ENCODE measurements at regions not wholly inside any gene's neighbourhood (a gene's known extent, or its start where the extent isn't known, plus 50 kb on each side); places are given as distances from the start of the nearest gene placed in this dataset.

DNA sequence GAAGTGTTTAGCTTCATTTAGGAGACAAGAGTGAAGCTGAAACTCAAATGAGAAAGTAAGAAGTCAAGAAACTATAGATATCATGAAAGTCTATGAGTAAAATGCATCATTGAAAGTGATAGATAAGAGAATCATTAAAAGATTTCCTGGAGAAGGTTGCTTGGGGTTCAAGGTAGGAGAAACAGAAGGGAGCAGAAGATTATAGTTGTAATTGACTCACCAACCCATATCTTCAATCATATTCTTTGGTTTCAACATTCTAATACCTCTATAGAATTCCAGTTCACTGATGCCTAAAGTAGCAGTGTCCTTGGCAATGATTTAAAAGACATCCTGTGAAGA is 365.7 kb upstream of the RIOK2 start:
- Histone ChIP-seq H3F3A (ENCODE audit: insufficient read depth, low read length, poor library complexity, severe bottlenecking) (peaks cover 5% of the 10 kb centered on the region), H3K9ac (ENCODE audit: low read length) (no peak overlapping the region), H3K79me2 (replicated peaks; ENCODE audit: insufficient read depth, low read length) (no peaks in the 10 kb centered on the region), H3K9me3 (ENCODE audit: low read length) (no peaks in the 10 kb centered on the region), H3K9me2 (ENCODE audit: insufficient read depth, low read length) (no peaks in the 10 kb centered on the region), H2AFZ (ENCODE audit: low read depth, low read length) (no peak overlapping the region), H3K36me3 (ENCODE audit: insufficient read depth, low read length) (no peaks in the 10 kb centered on the region), H3K4me2 (ENCODE audit: low read length) (no peak overlapping the region), H4K20me1 (ENCODE audit: insufficient read depth) (no peaks in the 10 kb centered on the region), H3K27ac (ENCODE audit: low read length) (no peak overlapping the region), H3K27me3 (ENCODE audit: insufficient read depth, low read depth, low read length) (no peaks in the 10 kb centered on the region), H3K4me3 (ENCODE audit: low read length) (no peak overlapping the region)
- TF ChIP-seq EP300 (conservative IDR thresholded peaks at IDR 0.05; ENCODE audit: poor library complexity, severe bottlenecking) (no peak), EZH2 (IDR thresholded peaks at IDR 0.05; ENCODE audit: borderline replicate concordance, insufficient read depth, low read length, poor library complexity, severe bottlenecking) (no peak), MXI1 (conservative IDR thresholded peaks at IDR 0.05; ENCODE audit: poor library complexity, severe bottlenecking) (no peak), RAD21 (conservative IDR thresholded peaks at IDR 0.05) (no peak), TAF1 (IDR thresholded peaks at IDR 0.05; ENCODE audit: low read depth) (no peak), SMC3 (conservative IDR thresholded peaks at IDR 0.05; ENCODE audit: poor library complexity) (no peak), POLR2AphosphoS5 (IDR thresholded peaks at IDR 0.05) (no peak)
- TF ChIP-seq, protein P1, sequence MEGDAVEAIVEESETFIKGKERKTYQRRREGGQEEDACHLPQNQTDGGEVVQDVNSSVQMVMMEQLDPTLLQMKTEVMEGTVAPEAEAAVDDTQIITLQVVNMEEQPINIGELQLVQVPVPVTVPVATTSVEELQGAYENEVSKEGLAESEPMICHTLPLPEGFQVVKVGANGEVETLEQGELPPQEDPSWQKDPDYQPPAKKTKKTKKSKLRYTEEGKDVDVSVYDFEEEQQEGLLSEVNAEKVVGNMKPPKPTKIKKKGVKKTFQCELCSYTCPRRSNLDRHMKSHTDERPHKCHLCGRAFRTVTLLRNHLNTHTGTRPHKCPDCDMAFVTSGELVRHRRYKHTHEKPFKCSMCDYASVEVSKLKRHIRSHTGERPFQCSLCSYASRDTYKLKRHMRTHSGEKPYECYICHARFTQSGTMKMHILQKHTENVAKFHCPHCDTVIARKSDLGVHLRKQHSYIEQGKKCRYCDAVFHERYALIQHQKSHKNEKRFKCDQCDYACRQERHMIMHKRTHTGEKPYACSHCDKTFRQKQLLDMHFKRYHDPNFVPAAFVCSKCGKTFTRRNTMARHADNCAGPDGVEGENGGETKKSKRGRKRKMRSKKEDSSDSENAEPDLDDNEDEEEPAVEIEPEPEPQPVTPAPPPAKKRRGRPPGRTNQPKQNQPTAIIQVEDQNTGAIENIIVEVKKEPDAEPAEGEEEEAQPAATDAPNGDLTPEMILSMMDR (IDR thresholded peaks at IDR 0.05; ENCODE audit: poor library complexity, severe bottlenecking): no peak
- TF ChIP-seq, protein P2, sequence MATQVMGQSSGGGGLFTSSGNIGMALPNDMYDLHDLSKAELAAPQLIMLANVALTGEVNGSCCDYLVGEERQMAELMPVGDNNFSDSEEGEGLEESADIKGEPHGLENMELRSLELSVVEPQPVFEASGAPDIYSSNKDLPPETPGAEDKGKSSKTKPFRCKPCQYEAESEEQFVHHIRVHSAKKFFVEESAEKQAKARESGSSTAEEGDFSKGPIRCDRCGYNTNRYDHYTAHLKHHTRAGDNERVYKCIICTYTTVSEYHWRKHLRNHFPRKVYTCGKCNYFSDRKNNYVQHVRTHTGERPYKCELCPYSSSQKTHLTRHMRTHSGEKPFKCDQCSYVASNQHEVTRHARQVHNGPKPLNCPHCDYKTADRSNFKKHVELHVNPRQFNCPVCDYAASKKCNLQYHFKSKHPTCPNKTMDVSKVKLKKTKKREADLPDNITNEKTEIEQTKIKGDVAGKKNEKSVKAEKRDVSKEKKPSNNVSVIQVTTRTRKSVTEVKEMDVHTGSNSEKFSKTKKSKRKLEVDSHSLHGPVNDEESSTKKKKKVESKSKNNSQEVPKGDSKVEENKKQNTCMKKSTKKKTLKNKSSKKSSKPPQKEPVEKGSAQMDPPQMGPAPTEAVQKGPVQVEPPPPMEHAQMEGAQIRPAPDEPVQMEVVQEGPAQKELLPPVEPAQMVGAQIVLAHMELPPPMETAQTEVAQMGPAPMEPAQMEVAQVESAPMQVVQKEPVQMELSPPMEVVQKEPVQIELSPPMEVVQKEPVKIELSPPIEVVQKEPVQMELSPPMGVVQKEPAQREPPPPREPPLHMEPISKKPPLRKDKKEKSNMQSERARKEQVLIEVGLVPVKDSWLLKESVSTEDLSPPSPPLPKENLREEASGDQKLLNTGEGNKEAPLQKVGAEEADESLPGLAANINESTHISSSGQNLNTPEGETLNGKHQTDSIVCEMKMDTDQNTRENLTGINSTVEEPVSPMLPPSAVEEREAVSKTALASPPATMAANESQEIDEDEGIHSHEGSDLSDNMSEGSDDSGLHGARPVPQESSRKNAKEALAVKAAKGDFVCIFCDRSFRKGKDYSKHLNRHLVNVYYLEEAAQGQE (IDR thresholded peaks at IDR 0.05; ENCODE audit: borderline replicate concordance): no peak

DNA sequence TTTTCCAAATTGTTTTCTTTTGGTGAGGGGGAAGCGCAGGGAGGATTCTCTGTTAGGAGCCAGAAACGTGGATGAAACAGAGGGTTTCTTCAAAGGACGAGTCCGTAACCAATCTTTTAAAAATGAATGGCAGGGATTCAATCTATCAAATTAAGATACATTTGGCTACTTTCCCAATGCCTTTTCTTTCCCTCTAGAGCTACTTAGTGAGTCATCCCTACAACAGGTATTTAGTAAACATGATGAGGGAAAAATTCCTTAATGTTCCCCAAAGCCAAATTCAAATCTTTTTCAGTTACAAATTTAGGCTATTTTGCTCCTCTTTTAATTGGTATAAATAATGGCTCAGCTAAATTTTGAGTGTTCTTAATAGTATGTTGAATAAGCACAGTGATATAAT is 366.4 kb upstream of the RIOK2 start:
- TF ChIP-seq EP300 (conservative IDR thresholded peaks at IDR 0.05; ENCODE audit: poor library complexity, severe bottlenecking): no peak
- TF ChIP-seq POLR2AphosphoS5 (IDR thresholded peaks at IDR 0.05): no peak
- TF ChIP-seq EZH2 (IDR thresholded peaks at IDR 0.05; ENCODE audit: borderline replicate concordance, insufficient read depth, low read length, poor library complexity, severe bottlenecking): no peak
- TF ChIP-seq TAF1 (IDR thresholded peaks at IDR 0.05; ENCODE audit: low read depth): no peak
- TF ChIP-seq, protein P1 (IDR thresholded peaks at IDR 0.05; ENCODE audit: poor library complexity, severe bottlenecking): no peak
- TF ChIP-seq, protein P2 (IDR thresholded peaks at IDR 0.05; ENCODE audit: borderline replicate concordance): no peak
- no peak for TF ChIP-seq MXI1 (conservative IDR thresholded peaks at IDR 0.05; ENCODE audit: poor library complexity, severe bottlenecking)
- no peak for TF ChIP-seq SMC3 (conservative IDR thresholded peaks at IDR 0.05; ENCODE audit: poor library complexity)
- no peak for TF ChIP-seq RAD21 (conservative IDR thresholded peaks at IDR 0.05)
- Histone ChIP-seq H3K9me2 (ENCODE audit: insufficient read depth, low read length) (no peaks in the 10 kb centered on the region), H3K27me3 (ENCODE audit: insufficient read depth, low read depth, low read length) (no peaks in the 10 kb centered on the region), H3K36me3 (ENCODE audit: insufficient read depth, low read length) (no peaks in the 10 kb centered on the region), H2AFZ (ENCODE audit: low read depth, low read length) (no peak overlapping the region), H3K4me3 (ENCODE audit: low read length) (no peak overlapping the region), H3K9ac (ENCODE audit: low read length) (peak overlapping the region; percentile 47), H4K20me1 (ENCODE audit: insufficient read depth) (no peaks in the 10 kb centered on the region), H3K9me3 (ENCODE audit: low read length) (no peaks in the 10 kb centered on the region), H3F3A (ENCODE audit: insufficient read depth, low read length, poor library complexity, severe bottlenecking) (peaks cover 5% of the 10 kb centered on the region), H3K79me2 (replicated peaks; ENCODE audit: insufficient read depth, low read length) (no peaks in the 10 kb centered on the region), H3K27ac (ENCODE audit: low read length) (peak overlapping the region; percentile 86), H3K4me2 (ENCODE audit: low read length) (peak overlapping the region; percentile 35)
